HG03469 (cell line): ENCODE measurements at regions not wholly inside any gene's neighbourhood (a gene's known extent, or its start where the extent isn't known, plus 50 kb on each side); places are given as distances from the start of the nearest gene placed in this dataset.

Experiments used
- ATAC-seq: cut with Tn5 transposase; IDR thresholded peaks from one replicate; pipeline ENCODE4 v1.9.1; 2021; ENCODE audit warnings: mild to moderate bottlenecking, moderate library complexity, moderate number of reproducible peaks; ENCODE audit not compliant: unreplicated experiment

DNA sequence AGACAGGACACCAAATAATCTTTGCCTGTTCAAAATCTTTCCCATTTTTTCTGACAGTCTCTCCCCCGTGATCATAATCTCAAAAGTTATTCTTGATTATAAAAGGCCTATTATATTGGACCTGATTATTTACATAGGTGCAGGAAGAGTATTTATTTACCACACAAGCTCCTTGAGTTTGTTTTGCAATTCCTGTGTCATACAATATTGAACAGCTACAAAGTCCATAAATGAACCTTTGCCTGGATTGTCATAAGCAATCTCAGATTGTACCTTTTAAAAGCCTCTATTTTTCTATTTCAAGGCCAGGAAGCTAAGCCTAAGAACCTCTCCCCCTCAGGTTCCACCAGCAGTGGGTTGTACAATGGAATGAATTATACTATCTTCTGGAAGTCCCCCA, 183.9 kb upstream of the MEOX2 start:
- ATAC-seq, result no peak

DNA sequence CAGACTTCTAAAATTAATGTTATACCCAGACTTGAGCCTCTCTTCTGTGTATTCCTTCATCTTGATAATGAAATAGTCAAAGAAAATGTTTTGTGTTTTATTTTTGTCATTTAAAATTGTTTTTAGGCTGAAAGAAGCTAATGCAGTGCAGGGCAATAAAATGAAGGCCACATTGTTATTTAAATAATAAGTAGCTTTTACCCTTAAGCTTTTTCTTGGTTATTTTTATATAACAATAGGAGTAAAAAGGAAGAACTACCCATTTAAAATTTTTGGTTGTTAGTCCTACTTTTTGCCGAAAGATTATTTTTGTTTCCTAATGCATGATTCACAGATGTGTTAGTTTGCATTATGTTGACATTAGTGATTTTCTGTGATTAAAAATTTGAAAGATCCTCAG, 181.0 kb upstream of the MEOX2 start:
- no peak for ATAC-seq

DNA sequence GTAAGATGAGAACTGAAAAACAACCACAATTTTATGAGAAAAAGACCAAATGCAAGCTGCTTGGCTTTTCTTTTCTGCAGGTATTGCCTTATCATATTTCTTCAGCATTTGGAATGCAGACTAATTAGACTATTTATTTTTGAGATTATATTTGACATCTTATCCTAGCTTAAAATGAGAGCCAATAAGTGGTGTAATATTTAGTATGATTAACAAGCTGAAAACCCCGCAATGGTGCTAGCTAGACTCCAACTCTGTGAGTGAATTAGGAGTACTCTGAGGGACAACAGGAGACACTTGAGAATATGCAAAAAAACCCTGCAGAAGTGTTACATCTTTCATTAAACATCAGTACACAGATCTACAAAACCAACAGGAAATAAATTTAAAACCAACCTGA, 180.3 kb upstream of the MEOX2 start:
- no peak for ATAC-seq

DNA sequence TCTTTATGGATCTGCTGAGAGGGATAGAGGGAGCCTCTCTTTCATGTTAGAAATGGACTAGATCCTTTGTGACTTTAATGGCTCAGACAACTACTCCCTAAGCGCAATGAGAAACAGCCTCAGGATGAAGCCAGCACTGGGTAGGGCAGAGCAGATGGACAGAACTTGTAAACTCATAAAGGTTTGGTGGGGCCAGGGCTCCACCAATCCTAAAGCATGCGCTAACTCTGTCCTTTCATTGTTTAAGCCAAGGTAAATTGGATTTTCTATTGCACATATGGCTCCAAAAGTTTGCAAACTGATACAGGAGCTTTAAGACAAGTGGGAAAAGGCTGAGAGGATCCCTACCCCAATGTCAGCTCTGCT, 178.1 kb upstream of the MEOX2 start:
- ATAC-seq, result no peak

DNA sequence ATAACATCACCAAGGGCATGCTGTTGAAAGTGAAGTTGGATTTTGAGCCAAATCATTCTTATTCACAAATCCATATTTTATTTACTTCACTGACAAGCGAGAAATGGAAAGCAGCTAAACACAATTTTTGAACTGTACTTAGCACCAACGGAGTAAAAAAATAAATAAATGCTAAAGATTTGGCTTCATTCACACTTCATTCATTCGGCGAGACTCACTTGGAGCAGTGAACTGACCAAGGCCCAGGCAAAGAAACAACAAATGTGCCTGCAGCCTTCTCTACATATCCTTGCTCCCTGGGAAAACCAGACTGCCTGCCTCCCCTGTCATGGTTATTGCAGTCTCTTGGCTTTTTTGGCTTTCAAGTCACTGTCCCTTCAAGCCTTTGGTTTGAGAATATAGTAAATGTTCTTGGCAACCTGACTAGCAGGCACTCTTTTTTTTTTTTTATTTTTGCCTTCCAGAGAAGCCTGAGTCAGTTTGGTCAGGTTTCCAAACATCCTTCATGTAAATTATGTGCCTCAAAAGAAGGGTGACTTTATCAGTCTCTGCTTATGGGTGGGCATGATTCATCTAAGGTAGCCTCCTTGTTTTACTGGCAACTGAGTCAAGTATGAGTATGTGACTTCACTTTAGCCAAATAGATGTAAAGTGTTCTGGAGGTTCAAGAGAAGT, 177.6 kb upstream of the MEOX2 start:
- ATAC-seq, result no peak

DNA sequence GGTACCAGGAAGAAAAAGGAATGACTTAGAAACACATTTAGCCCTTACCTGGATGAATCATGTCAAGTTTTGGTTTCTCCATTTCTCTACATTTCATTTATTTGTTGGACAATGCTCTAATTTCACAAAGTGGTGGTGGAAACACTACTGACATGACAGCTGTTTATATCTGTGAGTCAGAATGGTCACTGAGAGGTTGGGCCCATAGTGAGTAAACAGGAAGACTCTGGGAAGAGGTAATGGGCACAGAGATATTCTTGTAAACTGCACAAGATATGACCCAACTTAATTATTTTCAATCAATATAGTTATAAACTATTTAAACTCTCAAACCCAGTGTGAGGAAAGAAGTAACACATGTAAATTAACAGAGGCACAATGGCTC, 176.3 kb upstream of the MEOX2 start:
- no peak for ATAC-seq

DNA sequence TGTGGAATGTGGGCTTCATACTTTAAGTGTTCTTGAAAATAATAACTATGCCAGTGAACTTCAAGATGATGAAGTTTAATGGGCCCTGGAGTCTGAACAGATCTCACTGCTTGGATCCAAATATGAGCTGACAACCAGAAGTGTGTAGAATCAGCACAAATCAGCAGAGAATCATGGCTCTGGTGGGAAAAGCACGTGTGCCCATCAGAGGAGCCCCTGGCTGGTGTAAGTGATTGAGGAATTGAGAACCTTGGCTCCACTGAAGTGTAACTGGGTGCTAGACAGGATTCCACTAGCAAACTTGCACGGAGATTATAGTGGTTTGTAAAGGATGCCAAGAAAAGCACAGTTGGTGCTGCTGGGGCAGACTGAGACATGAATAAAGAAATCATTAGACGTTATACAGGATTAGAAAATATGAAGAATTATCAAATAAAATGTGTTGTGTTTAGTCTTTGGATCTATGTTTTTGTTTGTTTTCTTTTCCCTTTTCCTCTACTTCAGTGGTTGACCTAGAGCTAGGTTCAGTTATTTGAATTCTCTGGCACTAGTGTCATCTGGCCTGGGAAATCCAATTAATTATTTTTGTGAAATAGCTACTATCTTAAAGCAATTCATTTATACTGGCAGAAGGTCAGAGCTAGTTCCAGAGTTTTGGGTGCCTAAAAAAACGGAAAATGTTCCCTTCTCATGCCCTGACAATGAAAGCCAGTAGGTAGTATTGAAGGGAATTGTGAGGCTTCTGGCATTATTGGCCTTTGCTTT, 175.7 kb upstream of the MEOX2 start:
- no peak for ATAC-seq

DNA sequence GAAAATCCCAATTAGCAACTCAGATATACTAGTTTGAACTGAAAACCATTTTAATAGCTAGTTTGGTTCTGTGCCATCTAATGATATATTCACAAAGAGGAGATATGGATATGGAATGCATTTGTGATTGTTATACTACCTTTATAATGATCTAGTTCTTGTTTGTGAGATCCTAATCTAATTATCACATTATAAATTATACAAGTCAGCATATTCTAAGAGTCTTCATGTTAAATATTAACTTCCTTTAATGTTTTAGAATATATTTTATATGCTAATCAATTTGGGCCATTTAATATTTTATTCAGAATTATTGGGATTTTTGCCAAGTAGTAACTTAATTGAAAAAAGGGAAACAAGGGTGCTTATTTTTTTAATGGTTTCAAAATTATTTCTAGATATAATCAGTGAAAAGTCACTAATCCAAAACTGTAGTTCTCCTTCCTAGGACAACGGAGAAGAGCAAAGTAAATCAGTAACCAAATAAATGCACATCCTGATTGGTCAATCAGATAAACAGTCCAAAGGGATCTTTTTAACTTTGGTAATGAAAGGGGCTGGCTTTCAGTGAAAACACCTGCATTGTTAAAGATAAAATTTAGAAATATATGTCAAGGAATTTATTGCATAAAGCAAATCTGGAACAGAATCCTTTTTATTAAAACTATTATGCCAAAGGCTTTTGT, 173.9 kb upstream of the MEOX2 start:
- no peak for ATAC-seq

DNA sequence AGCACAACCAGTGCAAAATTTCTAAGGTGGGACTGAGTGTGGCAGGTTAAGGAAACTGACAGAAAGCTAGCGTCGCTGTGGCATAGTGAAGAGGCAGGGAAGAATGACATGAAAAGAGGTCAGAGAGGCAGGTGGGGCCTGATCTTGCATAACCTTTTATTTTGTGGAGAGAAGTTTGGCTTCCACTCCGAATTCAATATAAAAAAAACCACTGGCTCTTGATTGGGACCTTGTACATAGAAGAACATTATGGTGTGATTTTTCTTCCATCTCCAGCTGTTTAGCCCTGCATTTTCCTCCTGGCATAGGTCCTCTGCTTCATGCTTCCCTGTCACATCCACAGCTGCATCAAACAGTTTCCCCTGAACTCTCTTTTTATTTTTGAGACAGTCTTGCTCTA, 170.5 kb upstream of the MEOX2 start:
- no peak for ATAC-seq

DNA sequence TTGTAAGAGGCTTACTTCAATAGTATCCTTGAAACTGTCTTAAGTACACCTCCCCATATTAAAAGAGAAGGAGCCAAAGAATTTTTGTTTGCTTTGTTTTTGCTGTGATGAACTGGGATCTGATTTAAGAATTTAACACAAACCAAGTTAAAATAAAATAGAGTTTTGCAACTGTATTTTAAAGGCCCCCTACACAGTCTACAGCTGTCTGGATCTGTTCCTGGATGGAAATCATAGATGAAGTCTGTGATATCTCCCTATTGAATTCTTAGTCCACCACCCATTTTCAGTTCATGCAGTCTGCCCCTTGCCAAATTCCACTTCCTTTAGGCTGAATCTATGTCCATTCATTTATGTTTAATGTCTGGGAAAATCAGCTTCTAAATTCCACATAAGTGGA, 169.8 kb upstream of the MEOX2 start:
- no peak for ATAC-seq

DNA sequence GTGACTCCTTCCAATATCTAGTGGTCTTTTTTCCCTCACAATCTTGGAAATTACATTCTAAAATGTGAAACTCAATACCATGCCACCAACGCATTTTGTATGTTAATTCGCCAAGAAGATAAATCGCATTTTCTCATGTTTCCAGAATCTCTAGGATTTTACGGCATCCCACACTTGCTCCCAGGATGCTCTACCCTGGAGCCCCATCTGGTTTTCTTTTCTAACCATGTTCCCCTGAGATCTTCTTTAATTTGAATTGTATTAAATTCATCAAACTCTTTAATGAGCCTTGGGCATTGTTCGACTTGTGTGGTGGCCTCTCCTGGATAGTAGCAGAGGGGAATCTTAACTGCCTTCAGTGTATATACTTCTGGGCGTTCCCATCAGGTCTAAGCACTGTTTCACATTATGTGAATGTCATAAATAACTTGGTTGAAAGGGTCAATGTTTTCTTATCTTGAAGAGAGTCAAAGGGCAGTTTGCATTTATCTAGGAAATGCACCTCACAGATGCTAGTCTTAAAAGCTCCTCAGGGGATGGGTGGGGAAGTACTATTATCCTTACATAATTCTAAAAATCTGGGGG, 169.1 kb upstream of the MEOX2 start:
- ATAC-seq, result no peak

DNA sequence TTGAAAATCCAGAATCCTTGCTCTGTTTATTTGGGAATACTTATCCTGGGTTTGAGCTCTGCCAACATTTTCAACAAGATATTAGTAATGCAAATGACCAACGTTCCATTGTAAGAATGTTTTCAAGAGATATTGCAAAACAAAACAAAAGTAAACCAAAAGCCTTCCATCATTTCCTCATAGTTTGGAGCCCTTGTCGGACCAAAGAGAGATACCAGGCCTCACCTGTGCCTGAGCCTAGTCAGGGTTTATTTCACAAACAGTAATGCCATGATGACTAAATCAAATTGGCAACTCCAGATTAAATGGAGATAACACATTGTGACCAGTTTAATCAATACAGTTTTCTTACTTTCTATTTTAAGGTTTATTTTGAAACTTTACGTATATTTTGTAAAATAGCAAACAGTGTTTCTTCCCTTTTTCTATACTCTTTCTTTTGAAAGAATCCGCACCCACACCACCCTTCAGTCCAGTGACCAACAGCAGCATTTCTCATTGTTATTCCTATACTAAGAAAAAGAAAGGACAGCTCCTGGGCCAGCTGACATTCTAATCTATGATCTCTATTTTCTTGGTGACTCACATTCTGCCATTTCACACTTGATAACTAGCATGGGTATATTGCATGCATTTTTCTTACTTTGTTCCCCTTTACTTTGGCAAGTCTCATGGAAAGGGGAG, 168.5 kb upstream of the MEOX2 start:
- no peak for ATAC-seq

DNA sequence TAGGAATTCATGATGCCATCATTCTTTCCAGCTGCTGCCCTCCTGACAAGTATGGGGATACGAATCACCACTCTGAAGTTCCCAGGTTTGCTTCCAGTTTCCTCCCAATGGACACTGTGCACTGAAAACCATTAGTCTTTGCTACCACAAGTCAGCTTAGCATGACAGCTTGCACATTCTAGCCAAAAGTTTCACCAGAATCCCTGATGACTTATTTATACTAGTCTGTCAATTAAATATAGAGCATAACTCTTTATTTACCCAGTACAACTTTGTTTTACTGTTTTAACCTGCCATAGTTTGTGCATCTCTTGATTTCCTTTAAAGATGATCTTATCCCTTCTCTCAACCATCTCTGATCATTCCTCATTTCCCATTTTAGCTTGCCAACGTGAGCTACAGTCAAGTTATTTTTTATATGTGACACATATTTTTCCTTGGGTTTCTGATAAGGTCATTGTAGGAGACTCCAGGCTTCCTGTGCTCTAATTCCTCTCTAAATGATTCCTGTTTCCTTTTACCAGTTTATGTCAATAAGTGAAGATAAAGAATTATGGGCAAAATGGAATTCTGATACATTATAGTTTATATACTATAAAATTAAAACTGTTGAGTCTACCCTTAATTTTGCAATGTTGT, 167.5 kb upstream of the MEOX2 start:
- no peak for ATAC-seq

DNA sequence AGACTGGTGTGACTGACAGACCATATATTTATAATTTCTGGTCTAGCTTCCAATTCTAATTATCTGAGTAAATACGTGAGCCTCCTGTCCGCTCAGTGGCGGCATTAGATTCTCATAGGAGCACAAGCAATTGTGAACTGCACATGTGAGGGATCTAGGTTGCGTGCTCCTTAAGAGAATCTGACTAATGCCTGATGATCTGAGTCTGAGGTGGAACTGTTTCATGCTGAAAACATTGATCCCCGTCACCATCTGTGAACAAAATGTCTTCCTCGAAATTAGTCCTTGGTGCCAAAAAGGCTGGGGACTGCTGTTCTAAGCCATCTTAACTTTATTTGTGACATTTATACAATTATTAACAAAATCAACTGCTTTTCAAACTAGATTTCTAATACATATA, 164.7 kb upstream of the MEOX2 start:
- ATAC-seq, result no peak

DNA sequence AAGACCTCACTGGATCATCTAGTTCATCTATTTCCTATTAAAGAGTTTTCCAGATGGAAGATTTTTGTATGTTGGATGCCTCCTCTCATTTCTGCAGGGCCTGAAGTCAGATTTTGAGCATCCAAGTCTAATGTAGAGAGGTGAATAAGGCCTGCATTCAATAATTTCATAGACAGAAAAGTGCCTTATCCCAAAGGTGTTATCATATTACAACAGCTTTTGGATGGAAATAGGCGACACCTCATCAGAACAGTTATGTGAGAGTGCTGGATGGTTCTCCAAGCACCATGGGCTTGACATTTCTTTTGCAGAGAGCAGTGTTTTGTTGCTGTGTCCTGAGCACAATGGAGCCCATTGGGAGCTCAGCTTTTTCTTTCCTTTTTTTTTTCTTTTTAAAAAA, 162.4 kb upstream of the MEOX2 start:
- ATAC-seq, result no peak

DNA sequence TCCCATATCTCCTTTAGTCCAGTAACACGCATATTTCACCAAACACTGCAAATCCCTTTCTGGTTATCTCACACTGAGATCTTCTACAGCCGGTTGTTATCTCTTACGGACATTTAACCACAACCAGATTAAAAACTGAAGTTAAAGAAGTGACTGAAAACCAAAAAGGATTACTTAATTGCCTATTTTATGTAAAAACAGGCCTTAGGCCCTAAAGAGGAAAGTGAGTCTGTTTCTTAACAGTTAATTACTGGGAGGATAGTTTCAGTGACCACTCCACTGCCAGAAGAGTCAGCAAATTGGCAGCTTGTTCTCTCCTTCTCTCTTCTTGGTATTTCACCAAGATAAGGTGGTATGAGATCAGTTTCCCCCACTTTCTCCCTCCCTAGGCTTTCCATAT, 161.9 kb upstream of the MEOX2 start:
- no peak for ATAC-seq

DNA sequence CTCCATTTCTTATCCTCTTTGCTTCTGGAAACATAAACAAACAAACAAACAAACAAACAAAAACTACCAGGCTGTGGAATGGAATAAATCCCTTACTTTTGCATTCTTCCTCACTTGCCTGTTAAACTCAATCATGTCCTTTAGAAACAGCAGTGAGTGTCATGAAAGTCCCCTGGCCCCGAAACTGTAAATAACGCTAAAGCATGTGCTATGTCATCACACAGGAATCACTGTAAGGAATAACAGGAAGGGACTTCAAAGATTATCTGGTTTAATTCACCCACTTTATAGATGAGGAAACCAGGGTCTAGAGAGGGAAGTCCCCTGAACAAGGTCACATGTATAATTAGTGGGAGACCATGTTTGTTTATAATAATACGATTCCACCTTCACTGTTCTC, 159.4 kb upstream of the MEOX2 start:
- ATAC-seq, result no peak

DNA sequence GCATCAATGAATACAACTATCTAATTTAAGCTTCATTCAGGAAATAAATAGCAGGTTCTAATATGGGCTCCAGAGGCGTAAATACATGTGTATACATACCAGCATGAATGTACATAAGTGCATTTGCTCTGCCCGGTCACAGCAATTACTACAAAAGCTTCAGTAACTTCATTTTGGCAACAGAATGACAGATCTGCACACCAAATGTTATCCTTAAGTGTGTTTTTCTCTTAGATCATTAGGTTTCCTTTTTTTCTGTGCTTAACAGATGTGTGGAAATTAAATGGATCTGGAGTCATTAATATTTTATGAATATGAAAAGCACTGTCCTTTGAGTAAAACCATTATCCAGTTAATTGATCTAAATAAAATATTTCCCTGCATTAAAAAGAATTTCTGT, 159.0 kb upstream of the MEOX2 start:
- no peak for ATAC-seq

DNA sequence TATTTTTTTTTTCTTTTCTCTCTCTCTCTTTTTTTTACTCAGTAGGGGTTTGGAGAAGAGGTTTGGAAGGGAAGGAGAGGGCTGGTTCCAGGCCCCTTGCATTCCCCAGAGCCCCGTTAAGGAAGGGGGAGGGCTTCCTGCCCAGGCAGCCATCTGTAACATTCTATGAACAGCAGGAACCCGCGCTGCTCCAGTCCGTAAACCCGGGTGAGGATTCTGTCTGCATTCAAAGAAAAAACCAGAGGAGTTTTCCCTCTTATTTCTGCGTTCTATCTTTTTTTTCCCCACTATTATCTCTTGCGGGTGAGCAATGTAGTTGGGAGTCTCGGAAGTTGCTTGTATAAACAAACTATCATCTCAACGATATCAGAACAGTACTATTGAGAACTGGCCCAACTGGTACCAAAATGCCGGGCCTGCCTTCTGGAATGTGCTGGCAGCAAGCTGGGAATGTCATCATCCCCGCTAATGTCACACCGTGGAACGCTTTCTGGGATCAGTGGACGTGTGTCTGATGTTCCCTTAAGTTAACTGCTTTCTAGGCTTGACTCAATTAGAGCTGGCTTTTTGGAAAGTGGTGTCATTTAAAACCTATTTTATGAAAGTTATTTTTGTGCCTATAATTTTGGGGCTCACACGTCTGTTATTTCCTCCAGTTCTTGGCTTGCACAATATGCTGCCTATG, 153.1 kb upstream of the MEOX2 start:
- ATAC-seq, result no peak

DNA sequence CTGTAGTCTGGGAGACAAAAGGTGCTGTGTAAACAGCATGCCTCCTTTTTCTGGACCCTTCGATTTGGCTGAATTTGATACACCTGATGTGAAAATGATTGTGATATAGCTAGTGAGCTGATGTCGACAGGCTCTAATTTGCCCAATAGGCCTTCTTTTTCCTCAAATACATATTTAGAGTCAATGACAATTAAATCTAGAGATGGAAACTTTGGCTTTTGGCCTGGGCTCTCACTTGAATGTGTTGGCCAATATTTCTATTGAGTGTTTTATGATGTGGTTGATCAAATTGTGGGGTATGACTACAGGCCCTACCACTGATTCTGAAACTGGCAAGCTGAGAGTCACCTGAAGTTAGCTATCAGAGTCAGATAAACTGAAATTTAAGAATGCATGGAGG, 151.8 kb upstream of the MEOX2 start:
- ATAC-seq, result no peak
